ENCODE measurements at regions not wholly inside any gene's neighbourhood (a gene's known extent, or its start where the extent isn't known, plus 50 kb on each side); places are given as distances from the start of the nearest gene placed in this dataset.
"Not testable (repeated sequence)": the region's sequence is repeated elsewhere in the genome, so short reads cannot be mapped to it uniquely, and the experiment has no call there.

DNA sequence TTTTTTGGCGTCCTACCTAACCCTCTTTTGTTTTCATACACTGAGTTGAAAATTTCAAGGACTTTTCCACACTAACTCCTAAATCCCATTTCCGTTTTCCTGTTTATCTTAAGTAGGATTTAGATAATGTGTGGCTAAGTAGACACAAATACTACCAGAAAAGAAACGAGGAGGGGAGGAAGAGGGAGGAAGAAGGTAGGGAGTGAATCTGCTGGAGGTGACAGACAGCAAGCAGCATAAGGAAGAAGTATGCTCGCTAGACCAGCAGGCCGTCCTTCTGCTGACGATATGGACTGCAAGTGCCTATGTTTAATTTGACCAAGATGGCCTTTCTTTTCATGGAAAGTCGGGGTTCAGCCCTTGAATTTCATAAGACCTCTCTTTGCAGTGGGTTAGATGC, 256.9 kb upstream of the RAB4A start:
- DNase-seq (ENCODE audit: low spot score), result no peak

DNA sequence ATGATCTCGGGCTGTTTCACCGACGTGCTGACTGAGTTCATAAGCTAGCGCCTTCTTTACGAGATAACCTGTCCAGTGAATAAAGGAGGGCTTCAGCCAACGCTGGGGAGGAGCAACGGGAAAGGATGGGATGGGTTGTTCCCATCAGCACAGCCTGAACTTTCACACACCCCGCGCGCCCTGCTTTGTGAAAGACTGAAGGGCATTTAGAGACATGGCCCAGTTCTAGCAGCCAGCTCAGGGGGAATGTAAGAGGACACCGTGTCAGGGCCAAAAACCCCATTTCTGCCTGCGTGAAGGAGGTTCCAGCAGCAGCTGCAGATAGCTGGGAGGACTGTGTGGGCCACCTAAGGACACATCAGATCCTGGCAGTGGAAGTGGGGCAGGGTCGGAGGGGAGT, 255.1 kb upstream of the RAB4A start:
- no peak for DNase-seq (ENCODE audit: low spot score)

DNA sequence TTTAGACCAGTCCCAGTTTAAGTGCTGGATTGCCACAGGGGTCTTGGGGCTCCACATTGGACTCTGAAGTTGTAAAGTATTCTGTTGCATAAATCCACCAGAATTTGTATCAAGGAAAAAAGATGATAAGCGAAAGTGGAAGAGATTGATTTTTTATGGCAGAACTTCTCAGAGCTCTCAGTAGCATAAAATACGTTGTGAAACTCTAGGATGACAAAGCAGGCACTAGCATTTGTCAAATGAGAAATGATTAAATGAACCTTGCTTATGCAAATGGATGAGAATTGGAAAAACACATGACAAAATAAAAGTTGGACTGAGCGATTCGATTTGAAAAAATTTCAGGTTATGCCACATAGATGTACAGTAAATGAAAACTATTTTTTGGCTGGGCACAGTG, 253.8 kb upstream of the RAB4A start:
- DNase-seq (ENCODE audit: low spot score), result no peak

DNA sequence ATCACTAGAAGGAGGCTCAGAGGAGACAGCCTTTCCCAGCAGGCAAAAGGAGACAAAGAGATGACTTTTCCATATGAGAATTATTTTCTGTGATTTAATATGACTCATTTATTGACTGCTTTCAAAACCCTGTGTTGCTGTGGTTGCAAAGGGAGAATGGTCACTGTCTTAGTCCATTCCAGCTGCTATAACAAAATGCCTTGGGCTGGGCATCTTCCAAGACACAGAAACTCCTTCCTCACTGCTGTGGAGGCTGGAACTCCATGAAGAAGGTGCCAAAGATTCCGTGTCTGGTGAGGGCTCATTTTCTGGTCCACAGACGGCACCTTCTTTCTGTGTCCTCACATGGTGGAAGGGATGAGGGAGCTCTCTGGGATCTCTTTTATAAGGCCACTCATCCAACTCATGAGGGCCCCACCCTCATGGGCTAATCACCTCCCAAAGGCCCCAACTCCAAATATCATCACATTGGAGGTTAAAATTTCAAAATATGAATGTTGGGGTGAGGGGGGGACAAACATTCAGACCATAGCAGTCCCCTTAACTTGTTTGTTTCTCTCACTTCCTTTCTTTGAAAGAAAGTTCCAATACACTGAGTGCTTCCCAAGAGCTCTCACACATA, 252.1 kb upstream of the RAB4A start:
- no peak for DNase-seq (ENCODE audit: low spot score)

DNA sequence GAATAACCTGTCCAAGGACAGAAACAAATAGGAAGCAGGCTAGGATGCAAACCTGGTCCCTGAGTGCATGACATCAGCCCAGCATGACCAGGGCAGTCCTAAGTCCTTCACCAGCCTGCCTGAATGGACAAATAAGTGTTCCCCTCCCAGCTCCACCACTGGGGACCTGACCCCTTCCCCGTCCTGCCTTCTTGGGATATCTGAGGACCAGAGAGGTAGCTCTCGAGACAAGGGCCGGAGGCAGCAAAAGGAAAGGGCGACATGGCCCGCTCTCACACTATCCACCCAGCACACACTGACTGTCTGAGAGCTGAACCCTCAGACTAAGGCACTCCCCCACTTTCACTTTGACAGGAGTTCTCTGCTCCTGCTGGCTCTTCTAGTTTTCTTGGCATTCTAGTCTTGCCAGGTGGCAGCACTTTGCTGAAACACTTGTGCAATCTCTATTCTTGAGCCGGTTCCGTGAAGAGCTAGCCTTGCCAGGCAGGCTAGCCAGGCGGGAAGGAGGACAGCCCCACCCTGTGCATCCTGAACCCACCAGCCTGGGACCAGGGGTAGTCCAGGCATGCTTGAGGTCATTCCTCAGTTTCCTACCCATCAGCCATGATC, 251.1 kb upstream of the RAB4A start:
- DNase-seq (ENCODE audit: low spot score), result no peak

DNA sequence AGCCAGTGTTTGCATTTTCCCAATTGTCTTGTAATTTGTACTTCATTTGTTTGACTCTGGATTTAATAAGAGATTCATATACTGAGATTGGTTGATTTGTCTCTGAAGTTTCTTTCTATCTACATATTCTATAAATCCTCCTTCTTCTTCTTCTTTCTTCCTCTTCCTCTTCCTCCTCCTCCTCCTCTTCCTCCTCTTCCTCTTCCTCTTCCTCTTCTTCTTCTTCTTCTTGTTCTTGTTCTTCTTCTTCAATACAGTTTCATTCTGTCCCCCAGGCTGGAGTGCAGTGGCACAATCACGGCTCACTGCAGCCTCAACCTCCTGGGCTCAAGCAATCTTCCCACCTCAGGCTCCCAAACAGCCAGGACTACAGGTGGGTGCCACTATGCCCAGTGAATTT, 249.9 kb upstream of the RAB4A start:
- not testable (repeated sequence) for DNase-seq (ENCODE audit: low spot score)

DNA sequence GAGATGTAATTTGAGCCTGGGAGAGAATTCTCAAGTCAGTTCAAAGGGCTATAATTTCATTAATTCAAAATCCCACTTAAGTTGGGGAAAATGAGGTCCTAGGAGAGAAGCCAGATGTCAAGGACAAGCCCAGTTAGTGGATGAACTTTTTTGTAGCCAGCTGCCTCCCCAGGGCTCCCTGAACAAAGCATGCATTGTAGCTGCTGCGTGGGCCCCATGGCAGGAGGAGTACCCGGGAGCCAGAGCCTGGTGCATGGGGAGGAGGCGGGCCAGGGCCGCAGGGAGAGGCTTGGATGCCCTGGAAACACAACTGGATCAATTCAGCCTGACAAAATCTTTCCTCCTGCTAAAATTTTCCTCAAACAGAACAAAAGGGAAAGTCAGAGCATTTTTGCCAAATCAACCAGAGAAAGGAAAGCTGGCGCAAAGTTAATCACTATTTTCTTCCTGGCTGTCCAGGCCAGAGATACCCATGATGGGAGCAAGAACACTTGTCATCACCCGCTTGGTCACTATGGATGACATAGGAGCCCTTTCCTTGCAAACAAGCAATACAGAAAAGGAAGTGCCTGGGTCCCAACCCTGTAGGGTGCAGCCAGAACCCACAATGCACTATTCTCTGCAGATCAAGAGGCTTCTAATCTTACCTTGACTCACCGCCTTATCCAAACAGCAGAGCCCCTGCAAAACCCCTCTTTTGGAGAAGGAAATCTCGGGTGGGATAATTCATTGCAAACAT, 248.1 kb upstream of the RAB4A start:
- DNase-seq (ENCODE audit: low spot score), result no peak

DNA sequence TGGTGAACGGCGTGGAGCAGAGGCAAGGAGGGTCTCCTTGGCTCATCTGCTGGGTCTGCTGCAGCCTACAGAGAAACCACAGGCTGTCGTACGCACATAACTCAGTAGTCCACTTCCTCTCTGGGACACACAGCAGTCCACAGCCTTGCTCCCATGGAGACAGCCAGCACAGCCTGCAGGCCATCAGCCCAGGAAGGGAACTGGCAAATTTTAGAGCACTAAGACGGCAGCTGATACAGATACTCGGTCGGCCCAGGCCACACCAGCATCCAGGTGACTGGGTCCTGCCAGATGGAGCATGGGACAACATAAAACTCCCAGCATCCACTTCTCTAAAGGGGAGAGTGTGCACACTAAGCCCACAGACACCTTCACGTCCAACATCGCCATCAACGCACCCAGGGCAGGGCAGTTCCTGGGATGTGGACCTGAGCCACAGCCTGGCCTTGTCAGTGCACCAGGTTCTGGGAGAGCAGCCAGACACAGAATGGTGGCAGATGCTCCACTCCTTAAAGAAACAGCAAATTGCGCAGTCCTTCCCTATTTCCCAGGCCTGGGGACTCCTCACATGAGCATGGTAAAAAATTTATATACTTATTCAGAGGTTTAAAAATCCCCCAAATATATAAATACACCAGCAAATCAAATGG, 247.1 kb upstream of the RAB4A start:
- DNase-seq (ENCODE audit: low spot score), result no peak

DNA sequence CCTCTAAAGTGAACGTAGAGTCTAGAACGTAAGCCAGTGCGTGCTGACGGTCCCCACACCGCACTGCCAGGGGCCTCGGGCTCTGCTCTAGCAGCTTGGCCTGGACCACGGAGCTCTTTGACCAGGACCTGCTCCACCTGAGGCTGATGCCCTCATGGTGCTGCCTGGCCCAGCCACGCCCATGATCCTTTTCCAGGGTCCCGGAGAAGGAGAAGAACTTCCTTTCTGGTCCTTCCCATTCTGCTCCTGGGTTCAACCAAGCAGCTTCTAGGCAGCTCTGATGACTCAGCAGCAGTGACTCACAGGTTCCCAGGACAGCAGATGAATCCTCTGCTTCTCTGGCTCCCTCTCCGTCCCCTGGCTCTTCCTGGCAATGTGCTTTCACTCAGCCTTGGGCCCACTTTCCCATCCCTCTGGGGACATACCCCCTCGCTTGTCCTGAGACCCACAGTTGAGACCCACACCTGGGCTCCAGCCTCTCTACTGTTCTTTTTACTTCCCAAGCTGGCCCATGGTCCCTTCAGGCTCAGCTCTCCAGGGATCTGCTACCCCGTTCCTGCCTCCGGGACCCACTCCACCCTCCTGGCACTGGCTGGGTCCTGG, 246.3 kb upstream of the RAB4A start:
- DNase-seq (ENCODE audit: low spot score), result no peak

DNA sequence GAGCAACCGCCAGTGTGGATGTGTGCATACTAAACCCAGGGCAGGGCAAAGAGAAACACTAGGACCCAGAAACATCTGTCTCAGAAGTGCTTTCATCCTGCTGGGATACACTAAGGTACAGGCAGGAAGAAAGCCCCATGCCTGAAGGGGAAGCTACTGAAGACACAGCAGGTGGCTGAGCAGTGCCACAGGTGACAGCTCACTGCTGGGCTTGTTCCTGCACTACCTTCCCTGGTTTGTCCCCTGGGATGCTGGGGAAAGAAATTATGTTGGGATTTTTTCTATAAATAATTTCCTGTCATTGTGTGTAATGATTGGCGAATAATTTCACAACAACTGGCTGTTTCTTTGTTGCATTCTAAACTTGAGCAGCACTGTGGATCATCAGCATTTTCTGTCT, 245.3 kb upstream of the RAB4A start:
- no peak for DNase-seq (ENCODE audit: low spot score)

DNA sequence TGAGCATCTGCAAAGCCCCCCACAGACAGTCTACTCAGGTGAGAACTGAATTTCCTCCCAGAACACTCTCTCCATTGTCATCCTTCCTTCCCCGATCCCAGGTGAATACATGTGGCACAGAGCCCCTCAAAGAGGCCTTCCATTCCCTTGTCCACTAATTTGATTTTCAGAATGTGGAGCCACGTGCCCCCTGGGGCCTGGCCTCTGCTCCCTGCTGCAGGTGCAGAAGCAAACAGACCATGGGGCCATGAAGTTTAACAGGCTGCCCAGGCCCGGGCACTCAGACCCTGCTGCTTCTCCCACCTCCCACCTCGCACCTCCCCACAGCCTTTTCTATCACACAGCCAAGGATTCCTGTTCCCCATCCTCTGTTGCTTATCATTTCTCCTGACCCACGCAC, 243.8 kb upstream of the RAB4A start:
- no peak for DNase-seq (ENCODE audit: low spot score)

DNA sequence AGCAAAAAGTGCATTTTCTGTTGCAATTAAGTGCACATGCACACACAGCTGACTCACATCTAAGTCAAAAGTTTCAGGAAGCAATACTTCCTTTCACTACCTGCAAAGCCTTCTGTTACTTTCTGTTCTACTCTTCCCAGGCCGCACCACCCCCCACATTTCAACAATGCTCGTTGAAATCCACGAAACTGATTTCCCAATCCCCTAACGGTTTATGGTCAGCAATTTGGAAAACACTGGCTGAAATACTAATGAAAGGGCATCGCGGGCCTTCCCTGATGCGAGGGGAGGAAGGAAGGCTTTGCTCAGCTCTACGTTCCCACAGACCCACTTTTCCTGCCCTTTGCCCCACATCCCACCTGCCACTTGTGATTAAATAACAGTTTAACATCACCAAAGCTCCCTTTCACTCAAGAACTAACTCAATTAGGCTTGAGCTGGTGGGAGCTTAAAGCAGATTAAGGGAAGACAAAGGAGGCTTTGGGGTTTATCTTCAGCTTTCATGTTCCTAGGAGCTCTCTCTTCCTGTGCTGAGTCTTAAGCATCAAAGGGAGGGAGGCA, 243.2 kb upstream of the RAB4A start:
- peak; percentile 22 for DNase-seq (ENCODE audit: low spot score)

DNA sequence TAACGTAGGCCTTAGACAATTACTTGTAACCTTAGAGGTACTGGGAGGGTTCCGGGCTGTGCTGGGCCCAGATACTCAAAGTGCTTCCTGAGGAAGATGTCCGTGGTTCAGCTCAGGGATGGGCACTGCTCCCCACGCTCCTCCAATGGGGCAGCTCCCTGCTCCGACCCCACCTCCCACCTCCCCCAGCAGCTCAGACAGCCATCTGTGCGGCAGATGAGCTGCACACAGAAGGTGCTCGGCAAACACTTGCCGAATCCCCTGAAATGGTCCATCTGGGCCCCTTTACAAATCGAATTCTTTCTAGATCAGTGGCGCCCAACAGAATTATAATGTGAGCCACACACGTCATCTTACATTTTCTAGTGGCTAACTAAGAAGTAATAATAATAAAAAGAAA, 242.4 kb upstream of the RAB4A start:
- no peak for DNase-seq (ENCODE audit: low spot score)

DNA sequence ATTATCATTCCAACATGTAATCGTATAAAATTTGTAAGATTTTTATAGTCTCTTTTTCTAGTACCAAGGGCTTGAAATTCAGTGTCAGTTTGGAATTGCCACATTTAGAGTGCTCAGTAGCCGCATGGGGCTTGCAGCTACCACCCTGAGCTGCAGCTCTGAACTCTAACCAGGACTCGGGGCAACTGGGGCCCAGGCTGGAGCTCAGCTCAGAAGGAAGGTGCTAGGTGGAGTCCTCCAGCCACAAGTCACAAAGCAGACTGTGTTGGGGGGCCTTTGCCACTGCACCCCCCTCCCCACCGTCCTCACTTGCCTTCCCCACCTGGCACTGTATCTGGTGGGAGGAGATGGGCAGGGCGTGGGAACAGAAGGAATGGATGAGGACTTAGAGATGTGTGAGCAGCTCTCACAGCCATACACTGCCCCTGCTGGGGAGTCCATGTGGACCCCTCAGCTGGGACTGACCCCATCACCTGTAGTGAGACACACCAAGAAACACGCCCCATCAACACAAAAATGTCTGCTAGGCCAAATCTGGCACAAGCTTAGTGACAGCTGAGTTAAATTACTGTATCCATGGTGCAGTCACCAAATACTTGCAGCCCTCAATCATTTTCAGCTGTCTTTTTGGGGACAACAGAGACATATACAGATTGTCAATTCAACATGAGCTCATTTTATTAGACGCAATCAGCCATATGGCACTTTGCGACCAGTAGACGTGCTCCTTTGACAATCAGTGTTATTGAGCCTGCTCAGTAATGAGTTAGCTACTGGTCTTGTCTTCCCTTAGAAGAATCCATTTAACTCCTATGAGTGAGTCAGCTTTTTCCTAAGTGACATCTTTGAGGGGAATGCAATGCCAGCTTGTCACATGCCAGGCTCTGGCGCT, 241.7 kb upstream of the RAB4A start:
- no peak for DNase-seq (ENCODE audit: low spot score)

DNA sequence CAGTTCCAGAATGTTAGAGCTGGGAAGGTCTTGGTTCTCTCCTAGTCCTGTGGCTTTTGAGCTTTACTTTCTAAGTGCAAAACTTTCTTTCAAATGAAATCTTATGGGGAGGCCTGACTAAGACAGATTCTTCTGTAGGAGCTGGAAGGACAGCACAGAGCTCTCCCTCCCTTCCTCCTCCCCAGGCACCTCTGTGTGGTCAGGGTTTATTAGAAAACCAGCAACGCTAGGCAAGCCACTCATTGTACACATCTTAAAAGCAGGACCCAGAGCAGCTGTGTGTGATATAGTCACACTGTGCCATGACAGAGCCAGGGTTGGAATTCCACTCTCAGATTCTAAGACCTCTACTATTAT, 241.1 kb upstream of the RAB4A start:
- DNase-seq (ENCODE audit: low spot score), result no peak

DNA sequence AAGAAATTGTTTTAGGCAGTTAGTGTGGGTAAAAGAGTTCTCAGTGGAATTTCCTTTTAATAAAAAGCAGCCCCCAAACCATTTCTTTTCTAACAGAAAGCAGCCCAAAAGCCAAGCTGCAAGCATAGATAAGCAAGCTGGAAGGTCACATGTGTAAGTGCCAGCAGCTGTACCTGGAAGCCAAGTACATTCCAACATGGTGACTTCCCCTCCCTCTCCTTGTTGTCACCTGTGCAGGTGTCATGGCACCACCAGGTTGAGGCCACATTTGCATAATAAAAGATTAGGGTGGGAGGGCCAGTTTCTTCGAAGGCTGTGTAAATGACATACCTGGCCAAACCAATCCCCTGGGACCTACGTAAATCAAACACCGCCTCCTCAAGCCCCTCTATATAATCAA, 240.3 kb upstream of the RAB4A start:
- no peak for DNase-seq (ENCODE audit: low spot score)

DNA sequence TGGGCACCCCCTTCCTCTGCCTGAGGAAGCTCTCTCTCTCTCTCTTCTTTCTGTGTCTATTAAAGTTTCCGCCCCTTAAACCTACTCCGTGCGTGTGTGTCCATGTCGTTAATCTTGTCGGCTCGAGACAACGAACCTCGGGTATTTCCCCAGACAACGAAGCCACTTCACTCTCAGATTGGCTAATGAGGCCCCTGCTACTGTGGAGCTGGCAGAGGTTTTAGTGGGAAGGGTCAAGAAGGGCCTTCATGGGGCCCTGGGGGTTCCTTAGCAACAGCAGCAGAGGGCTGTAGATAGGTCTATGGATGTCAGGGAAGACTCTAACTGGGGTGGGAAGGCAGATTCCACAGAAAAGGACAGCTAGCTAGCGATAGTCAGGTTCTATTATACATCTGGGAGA, 239.8 kb upstream of the RAB4A start:
- no peak for DNase-seq (ENCODE audit: low spot score)

DNA sequence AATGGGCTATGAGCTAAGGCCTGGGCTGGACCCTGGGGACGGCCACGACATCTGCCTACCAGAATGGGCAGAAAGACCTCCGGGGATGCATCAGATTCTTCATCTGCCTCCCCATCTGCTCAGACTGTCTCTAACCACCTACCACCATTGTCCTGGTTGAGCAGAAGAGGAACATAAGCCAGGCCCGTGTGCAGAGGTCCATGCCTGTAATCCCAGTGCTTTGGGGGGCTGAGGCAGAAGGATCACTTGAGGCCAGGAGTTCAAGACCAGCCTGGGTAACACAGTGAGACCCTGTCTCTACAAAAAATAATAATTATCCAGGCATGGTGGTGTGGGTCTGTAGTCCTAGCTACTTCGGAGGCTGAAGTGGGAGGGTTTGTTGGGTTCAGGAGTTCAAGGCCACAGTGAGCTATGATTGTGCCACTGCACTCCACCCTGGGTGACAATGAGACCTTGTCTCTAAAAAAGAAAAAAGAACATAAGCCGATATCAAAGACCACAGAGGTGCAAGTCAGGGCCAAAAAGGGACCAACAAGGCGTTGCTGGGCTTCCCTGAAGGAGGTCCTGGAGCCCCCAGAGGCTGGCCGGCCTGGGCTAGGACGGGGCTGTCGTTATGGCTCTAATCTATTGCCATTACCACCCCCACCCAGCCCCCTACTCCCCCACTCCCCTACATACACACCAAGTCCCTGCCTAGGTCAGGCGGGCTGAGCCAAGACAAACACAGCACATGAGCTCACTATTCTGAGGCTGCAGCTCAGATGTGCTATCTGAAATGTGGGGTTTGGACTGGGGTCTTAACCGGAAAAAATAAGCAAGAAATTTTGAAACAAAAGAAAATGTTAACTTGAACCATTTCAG, 239.2 kb upstream of the RAB4A start:
- no peak for DNase-seq (ENCODE audit: low spot score)

DNA sequence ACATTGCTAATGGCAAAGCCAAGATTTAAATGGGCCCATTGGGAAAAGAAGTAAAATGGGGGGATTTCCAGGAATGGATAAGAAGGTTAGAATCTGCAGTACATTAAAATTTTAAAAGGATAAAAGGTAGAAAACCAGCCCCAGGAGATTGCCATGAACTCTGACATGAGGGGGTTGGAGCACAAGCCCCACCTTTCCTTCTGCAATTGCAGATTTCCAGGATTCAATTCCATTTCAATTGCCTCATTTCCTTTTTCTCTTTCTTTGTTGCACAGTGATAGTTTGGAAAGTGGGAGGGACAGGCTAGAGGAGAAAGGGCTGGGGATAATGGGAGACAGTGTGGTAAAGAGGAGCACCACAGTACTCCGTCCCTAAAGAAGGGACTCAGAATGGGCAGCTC, 238.5 kb upstream of the RAB4A start:
- DNase-seq (ENCODE audit: low spot score), result no peak

DNA sequence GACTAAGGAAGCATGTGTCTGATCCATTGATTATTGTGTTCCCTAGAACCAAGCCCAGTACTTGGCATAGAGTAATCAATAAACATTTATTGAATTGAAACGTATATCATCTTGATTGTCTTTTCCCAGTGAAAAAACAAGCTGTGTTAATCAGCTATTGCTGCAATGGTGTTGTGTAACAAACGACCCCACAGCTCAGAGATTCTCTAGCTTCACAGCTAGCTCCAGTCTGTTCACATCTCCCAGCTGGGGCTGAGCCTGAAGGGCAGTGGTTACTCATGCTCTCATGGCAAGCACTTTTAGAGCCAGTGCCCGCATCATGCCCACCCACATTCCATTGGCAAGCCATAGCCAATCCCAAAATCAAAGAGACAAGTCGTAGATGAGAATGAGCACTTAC, 237.4 kb upstream of the RAB4A start:
- DNase-seq (ENCODE audit: low spot score), result no peak

DNA sequence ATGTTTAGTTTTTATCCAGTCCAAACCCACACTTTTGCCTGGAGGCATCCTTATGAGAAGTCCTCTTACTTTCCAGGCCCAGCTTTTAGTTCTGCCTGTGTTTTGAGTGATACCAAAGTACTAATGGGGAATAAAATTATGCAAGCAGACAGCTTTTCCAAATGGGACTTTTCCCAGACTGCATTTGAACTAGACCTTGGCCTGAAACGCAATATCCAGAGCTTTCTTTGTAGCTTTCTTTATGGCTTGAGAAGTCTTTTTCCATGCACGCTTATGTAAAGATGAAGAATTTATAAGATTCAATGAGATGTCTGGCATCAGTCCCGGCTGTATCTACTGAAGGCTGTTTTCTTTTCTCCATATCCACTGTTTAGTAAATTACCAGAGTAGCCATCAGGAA, 236.6 kb upstream of the RAB4A start:
- no peak for DNase-seq (ENCODE audit: low spot score)
